Peyer's patch (tissue), 4 donors: ENCODE measurements at regions not wholly inside any gene's neighbourhood (a gene's known extent, or its start where the extent isn't known, plus 50 kb on each side); places are given as distances from the start of the nearest gene placed in this dataset.

Experiments
- CTCF ChIP-seq, 6 experiments: fragments of 450-650 bp in 4 of 6; fragments of 200-600 bp in 2 of 6; sonication (generic) in 1 of 6; IDR thresholded peaks; one replicate each; pipeline ENCODE4 v1.5.1; 2017 to 2019; ENCODE audit warnings: antibody characterized with exemption in 6 of 6, mild to moderate bottlenecking in 3 of 6, moderate library complexity in 1 of 6
- POLR2A ChIP-seq, 2 donors: fragments of 450-650 bp; IDR thresholded peaks; one replicate each; pipeline ENCODE4 v1.5.1; 2017; ENCODE audit warnings: antibody characterized with exemption in 2 of 2, mild to moderate bottlenecking in 2 of 2, moderate library complexity in 2 of 2

GRCh38 chr10:113457408-113457807, 95.4 kb upstream of the HABP2 start:
- no peak for TF ChIP-seq CTCF (IDR thresholded peaks at IDR 0.05)
- no peak for TF ChIP-seq POLR2A (IDR thresholded peaks at IDR 0.05)
